ENCODE measurements at regions not wholly inside any gene's neighbourhood (a gene's known extent, or its start where the extent isn't known, plus 50 kb on each side); places are given as distances from the start of the nearest gene placed in this dataset.

- H3K4me1 Mint-ChIP-seq, result peaks cover 5% of the 10 kb centered on the region; the same call in 2 of the 3 replicates
- H3K36me3 Mint-ChIP-seq (ENCODE audit: low read depth), result no peaks in the 10 kb centered on the region
- H3K4me3 Mint-ChIP-seq, result no peak overlapping the region
- H3K36me3 ChIP-seq (ENCODE audit: insufficient read depth), result no peaks in the 10 kb centered on the region
- no peaks in the 10 kb centered on the region for H4K20me1 ChIP-seq (replicated peaks; ENCODE audit: insufficient read depth)
- no peak for ATAC-seq
- H3F3A ChIP-seq (replicated peaks; ENCODE audit: low read depth), result no peaks in the 10 kb centered on the region
- no peak overlapping the region for H3K4me2 ChIP-seq
- no peak overlapping the region for H3K27ac ChIP-seq (ENCODE audit: low read depth)
- no peaks in the 10 kb centered on the region for H3K9me3 Mint-ChIP-seq
- TF ChIP-seq CREB1 (CRISPR knock-in tag; IDR thresholded peaks at IDR 0.05; ENCODE audit: low read depth), result no peak
- no peak for TF ChIP-seq JUNB (IDR thresholded peaks at IDR 0.05; ENCODE audit: unreplicated experiment)
- TF ChIP-seq STAT1 (IDR thresholded peaks at IDR 0.05; ENCODE audit: unreplicated experiment), result no peak
- TF ChIP-seq ZNF114 (CRISPR knock-in tag; IDR thresholded peaks at IDR 0.05), result no peak
- TF ChIP-seq EZH2 (IDR thresholded peaks at IDR 0.05; ENCODE audit: low read depth, unreplicated experiment), result no peak
- TF ChIP-seq EZH2phosphoT487 (IDR thresholded peaks at IDR 0.05; ENCODE audit: unreplicated experiment), result no peak
- TF ChIP-seq, protein P1, sequence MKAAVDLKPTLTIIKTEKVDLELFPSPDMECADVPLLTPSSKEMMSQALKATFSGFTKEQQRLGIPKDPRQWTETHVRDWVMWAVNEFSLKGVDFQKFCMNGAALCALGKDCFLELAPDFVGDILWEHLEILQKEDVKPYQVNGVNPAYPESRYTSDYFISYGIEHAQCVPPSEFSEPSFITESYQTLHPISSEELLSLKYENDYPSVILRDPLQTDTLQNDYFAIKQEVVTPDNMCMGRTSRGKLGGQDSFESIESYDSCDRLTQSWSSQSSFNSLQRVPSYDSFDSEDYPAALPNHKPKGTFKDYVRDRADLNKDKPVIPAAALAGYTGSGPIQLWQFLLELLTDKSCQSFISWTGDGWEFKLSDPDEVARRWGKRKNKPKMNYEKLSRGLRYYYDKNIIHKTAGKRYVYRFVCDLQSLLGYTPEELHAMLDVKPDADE (IDR thresholded peaks at IDR 0.05), result no peak
- TF ChIP-seq, protein P2, sequence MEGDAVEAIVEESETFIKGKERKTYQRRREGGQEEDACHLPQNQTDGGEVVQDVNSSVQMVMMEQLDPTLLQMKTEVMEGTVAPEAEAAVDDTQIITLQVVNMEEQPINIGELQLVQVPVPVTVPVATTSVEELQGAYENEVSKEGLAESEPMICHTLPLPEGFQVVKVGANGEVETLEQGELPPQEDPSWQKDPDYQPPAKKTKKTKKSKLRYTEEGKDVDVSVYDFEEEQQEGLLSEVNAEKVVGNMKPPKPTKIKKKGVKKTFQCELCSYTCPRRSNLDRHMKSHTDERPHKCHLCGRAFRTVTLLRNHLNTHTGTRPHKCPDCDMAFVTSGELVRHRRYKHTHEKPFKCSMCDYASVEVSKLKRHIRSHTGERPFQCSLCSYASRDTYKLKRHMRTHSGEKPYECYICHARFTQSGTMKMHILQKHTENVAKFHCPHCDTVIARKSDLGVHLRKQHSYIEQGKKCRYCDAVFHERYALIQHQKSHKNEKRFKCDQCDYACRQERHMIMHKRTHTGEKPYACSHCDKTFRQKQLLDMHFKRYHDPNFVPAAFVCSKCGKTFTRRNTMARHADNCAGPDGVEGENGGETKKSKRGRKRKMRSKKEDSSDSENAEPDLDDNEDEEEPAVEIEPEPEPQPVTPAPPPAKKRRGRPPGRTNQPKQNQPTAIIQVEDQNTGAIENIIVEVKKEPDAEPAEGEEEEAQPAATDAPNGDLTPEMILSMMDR (conservative IDR thresholded peaks at IDR 0.05; ENCODE audit: low read depth in 2 of 2), result no peak
- TF ChIP-seq ZNF331 (CRISPR knock-in tag; IDR thresholded peaks at IDR 0.05; ENCODE audit: low read depth), result no peak
- no peak for TF ChIP-seq POLR2AphosphoS5 (IDR thresholded peaks at IDR 0.05; ENCODE audit: low read depth)
- no peak for TF ChIP-seq NANOG (IDR thresholded peaks at IDR 0.05; ENCODE audit: borderline replicate concordance)
- TF ChIP-seq ZNF462 (CRISPR knock-in tag; IDR thresholded peaks at IDR 0.05), result no peak
- TF ChIP-seq, protein P3, sequence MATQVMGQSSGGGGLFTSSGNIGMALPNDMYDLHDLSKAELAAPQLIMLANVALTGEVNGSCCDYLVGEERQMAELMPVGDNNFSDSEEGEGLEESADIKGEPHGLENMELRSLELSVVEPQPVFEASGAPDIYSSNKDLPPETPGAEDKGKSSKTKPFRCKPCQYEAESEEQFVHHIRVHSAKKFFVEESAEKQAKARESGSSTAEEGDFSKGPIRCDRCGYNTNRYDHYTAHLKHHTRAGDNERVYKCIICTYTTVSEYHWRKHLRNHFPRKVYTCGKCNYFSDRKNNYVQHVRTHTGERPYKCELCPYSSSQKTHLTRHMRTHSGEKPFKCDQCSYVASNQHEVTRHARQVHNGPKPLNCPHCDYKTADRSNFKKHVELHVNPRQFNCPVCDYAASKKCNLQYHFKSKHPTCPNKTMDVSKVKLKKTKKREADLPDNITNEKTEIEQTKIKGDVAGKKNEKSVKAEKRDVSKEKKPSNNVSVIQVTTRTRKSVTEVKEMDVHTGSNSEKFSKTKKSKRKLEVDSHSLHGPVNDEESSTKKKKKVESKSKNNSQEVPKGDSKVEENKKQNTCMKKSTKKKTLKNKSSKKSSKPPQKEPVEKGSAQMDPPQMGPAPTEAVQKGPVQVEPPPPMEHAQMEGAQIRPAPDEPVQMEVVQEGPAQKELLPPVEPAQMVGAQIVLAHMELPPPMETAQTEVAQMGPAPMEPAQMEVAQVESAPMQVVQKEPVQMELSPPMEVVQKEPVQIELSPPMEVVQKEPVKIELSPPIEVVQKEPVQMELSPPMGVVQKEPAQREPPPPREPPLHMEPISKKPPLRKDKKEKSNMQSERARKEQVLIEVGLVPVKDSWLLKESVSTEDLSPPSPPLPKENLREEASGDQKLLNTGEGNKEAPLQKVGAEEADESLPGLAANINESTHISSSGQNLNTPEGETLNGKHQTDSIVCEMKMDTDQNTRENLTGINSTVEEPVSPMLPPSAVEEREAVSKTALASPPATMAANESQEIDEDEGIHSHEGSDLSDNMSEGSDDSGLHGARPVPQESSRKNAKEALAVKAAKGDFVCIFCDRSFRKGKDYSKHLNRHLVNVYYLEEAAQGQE (IDR thresholded peaks at IDR 0.05; ENCODE audit: unreplicated experiment), result no peak
- no peak overlapping the region for H3K27ac Mint-ChIP-seq
- H3K4me3 ChIP-seq, result no peak overlapping the region
- no peaks in the 10 kb centered on the region for H3K79me2 ChIP-seq (replicated peaks; ENCODE audit: insufficient read depth)
- H3K27me3 Mint-ChIP-seq (ENCODE audit: insufficient read depth, low read depth, poor library complexity), result no peaks in the 10 kb centered on the region
- no peak overlapping the region for H2AFZ ChIP-seq
- DNase-seq (ENCODE audit: low spot score), result no peak
- no peaks in the 10 kb centered on the region for H3K4me1 ChIP-seq (ENCODE audit: insufficient read depth)
- H3K9me2 ChIP-seq (ENCODE audit: insufficient read depth), result peaks cover 8% of the 10 kb centered on the region
- no peaks in the 10 kb centered on the region for H3K27me3 ChIP-seq (ENCODE audit: insufficient read depth)
These were observed 232.6 kb upstream of the ADAMTS16 start for GRCh38 chr5:4907571-4907970.

All from GM23338 (cell line).